ES-I3 (cell line): ENCODE measurements at regions not wholly inside any gene's neighbourhood (a gene's known extent, or its start where the extent isn't known, plus 50 kb on each side); places are given as distances from the start of the nearest gene placed in this dataset.
A peak's percentile ranks its signal among the peaks of the same experiment; 100 is the strongest.
"Not testable (repeated sequence)": the region's sequence is repeated elsewhere in the genome, so short reads cannot be mapped to it uniquely, and the experiment has no call there.

Source experiments
- H3K36me3 ChIP-seq: 2 replicates; pipeline ENCODE4 v1.6.1; 2013; ENCODE audit warnings: mild to moderate bottlenecking, low read length, control low read depth, moderate library complexity; ENCODE audit not compliant: insufficient read depth
- H3K4me1 ChIP-seq: 2 replicates; pipeline ENCODE4 v1.6.1; 2013; ENCODE audit warnings: mild to moderate bottlenecking, control low read depth, low read length; ENCODE audit not compliant: insufficient read depth
- H3K9ac ChIP-seq: 2 replicates; pipeline ENCODE4 v1.6.1; 2013; ENCODE audit warnings: low read depth, mild to moderate bottlenecking, low read length, moderate library complexity
- H3K9me3 ChIP-seq: 2 replicates; pipeline ENCODE4 v1.6.1; 2013; ENCODE audit warnings: mild to moderate bottlenecking, low read length, moderate library complexity; ENCODE audit not compliant: control insufficient read depth, insufficient read depth

- Histone ChIP-seq H3K36me3 (no peaks in the 10 kb centered on the region), H3K9ac (no peak overlapping the region), H3K9me3 (no peaks in the 10 kb centered on the region), H3K4me1 (peaks cover 34% of the 10 kb centered on the region)
Measured at GRCh38 chr12:58421990-58422389, 480.6 kb downstream of the ATP23 start.

GRCh38 chr12:58424735-58425392, 483.5 kb downstream of the ATP23 start:
- Histone ChIP-seq H3K36me3 (no peaks in the 10 kb centered on the region), H3K9ac (no peak overlapping the region; the same call in 1 of the 2 replicates), H3K9me3 (0 out of 2 replicates have a peak, but pooled peaks cover 5% of the 10 kb centered on the region), H3K4me1 (peaks cover 34% of the 10 kb centered on the region)

GRCh38 chr12:58425481-58426392, 484.4 kb downstream of the ATP23 start:
- H3K36me3 ChIP-seq: no peaks in the 10 kb centered on the region
- H3K4me1 ChIP-seq: peaks cover 34% of the 10 kb centered on the region
- H3K9ac ChIP-seq: peak overlapping the region; percentile 37
- 0 out of 2 replicates have a peak, but pooled peaks cover 5% of the 10 kb centered on the region for H3K9me3 ChIP-seq

DNA sequence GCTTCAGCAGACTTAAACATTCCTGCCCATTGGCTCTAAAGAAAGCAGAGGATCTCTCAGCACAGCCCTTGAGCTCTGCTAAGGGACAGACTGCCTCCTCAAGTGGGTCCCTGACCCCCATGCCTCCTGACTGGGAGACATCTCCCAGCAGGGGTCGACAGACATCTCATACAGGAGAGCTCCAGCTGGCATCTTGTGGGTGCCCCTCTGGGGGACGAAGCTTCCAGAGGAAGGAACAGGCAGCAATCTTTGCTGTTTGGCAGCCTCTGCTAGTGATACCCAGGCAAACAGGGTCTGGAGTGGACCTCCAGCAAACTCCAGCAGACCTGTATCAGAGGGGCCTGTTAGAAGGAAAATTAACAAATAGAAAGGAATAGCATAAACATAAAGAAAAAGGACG, 485.1 kb downstream of the ATP23 start:
- not testable (repeated sequence) for H3K36me3 ChIP-seq, H3K9me3 ChIP-seq, H3K9ac ChIP-seq
- peaks cover 34% of the 10 kb centered on the region for H3K4me1 ChIP-seq

- Histone ChIP-seq H3K4me1 (no peaks in the 10 kb centered on the region), H3K9me3 (no peaks in the 10 kb centered on the region), H3K36me3 (no peaks in the 10 kb centered on the region), H3K9ac (no peak overlapping the region)
Measured at GRCh38 chr12:58433959-58434358, 486.3 kb downstream of the LRIG3 start.

DNA sequence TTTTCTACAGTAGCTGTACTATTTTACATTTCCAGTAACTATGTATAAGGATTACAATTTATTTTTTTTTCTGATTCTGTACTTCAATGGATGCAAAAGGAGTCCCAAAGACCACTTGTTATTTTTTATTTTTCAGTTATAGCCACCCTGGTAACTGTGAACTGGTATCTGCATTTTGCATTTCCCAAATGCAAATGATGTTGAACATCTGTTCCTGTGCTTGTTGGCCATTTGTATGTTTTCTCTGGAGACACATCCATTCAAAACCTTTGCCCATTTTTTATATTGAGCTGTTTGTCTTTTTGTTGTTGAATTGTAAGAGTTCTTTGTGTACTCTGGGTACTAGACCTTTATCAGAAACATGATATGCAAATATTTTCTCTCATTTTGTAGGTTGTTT, 485.6 kb downstream of the LRIG3 start:
- H3K9ac ChIP-seq: no peak overlapping the region
- no peaks in the 10 kb centered on the region for H3K36me3 ChIP-seq

GRCh38 chr12:58435647-58436046, 484.7 kb downstream of the LRIG3 start:
- Histone ChIP-seq H3K36me3 (no peaks in the 10 kb centered on the region), H3K9ac (no peak overlapping the region), H3K9me3 (no peaks in the 10 kb centered on the region), H3K4me1 (no peaks in the 10 kb centered on the region)

More for the DNA sequence above, 485.6 kb downstream of the LRIG3 start:
- Histone ChIP-seq H3K4me1 (no peaks in the 10 kb centered on the region), H3K9me3 (no peaks in the 10 kb centered on the region)

- Histone ChIP-seq H3K9me3 (no peaks in the 10 kb centered on the region), H3K4me1 (no peaks in the 10 kb centered on the region), H3K36me3 (no peaks in the 10 kb centered on the region), H3K9ac (no peak overlapping the region)
Measured at GRCh38 chr12:58441483-58441882, 478.8 kb downstream of the LRIG3 start.

- Histone ChIP-seq H3K4me1 (no peaks in the 10 kb centered on the region), H3K9ac (no peak overlapping the region), H3K9me3 (no peaks in the 10 kb centered on the region), H3K36me3 (no peaks in the 10 kb centered on the region)
Measured at GRCh38 chr12:58443273-58443980, 476.9 kb downstream of the LRIG3 start.

DNA sequence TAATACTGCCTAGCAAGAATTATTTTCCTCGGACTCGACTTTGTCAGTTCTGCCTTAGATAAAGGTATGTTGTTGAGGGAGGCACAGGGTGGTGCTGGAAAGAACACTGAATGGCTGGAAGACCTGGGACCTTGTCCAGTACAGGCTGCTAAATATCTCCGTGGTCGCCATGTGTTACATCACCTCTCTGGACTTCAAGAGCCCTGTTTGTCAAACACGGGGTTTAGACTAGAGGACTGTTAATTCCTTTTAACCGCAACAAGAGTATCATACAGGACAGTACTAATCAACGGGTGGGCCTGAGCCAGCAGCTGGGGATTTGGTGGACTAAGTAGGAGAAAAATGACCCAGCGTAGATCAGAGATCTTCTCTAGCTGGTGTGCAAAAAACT, 476.3 kb downstream of the LRIG3 start:
- H3K4me1 ChIP-seq: no peaks in the 10 kb centered on the region
- H3K36me3 ChIP-seq: no peaks in the 10 kb centered on the region
- H3K9me3 ChIP-seq: no peaks in the 10 kb centered on the region
- no peak overlapping the region for H3K9ac ChIP-seq

DNA sequence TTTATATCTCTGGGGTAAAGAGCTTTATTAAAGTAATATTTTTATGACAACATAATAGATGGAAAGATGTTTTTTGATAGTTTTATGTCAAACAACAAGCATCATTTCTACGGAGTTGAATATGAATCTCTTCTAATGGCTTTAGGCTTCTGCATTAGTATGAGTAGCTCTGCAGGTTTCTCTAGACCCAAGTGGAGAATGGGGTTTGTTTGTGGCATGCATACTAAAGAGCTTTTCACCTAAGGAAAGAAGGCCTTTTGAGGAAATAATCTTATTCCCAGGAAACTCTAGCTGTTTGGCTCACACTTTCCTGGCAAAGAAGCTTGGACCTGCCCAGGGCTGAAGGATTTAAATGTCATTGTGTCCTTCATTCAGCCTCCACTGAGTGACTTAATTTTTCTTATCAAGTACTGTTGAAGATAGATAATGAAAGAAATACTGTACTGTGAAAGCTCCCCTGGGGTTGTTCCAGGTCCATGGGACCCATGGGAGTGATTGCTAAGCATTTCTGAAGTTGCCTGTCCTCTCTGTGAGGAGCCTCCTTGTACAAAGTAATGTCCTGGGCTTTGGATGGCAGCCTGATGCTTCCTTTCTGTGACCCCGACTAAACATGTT, 469.3 kb downstream of the LRIG3 start:
- H3K9me3 ChIP-seq: no peaks in the 10 kb centered on the region
- peaks cover 6% of the 10 kb centered on the region; the same call in 1 of the 2 replicates for H3K4me1 ChIP-seq
- H3K36me3 ChIP-seq: no peaks in the 10 kb centered on the region

DNA sequence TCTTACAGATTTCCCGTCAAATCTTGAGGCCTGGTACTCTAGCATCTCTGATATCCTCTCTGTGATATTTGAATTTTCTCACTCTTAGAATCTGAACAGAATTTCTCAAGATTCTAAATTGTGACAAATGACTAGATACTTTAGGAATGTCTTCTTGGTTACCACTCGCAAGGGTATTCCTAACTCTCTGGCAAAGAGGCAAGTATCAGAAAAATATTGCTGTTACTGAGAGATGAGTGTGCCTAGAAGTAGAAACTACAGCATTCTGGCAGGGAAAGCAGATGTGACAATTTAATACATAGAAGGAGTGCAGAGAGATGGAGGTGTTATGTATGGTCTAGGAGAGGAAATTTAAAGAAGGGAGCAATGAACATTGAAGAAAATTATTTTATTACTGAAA, 467.8 kb downstream of the LRIG3 start:
- Histone ChIP-seq H3K4me1 (peaks cover 6% of the 10 kb centered on the region; the same call in 1 of the 2 replicates), H3K9me3 (no peaks in the 10 kb centered on the region), H3K9ac (no peak overlapping the region), H3K36me3 (no peaks in the 10 kb centered on the region)

More for the DNA sequence above, 469.3 kb downstream of the LRIG3 start:
- H3K9ac ChIP-seq: no peak overlapping the region

GRCh38 chr12:58453306-58453705, 467.0 kb downstream of the LRIG3 start:
- H3K9me3 ChIP-seq: no peaks in the 10 kb centered on the region
- H3K4me1 ChIP-seq: peaks cover 6% of the 10 kb centered on the region; the same call in 1 of the 2 replicates
- no peaks in the 10 kb centered on the region for H3K36me3 ChIP-seq
- no peak overlapping the region for H3K9ac ChIP-seq

DNA sequence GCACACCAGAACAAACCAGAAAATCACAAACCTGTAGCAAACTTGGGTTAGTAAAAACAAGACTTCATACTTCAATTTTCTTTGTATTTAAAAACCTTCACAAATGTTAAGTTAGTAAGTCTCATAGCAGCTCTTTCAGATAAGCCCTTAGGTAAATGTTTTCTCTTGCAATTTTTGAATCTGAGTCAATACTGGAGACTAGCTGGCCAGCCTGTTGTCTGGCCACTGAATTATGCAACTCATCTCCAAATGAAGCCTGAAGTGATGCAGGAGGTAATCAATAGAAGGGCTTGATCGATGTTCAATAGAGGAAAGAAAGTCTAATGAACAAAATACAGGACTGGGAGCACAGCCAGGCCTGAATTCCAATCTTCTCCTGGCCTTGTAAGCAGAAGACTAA, 465.2 kb downstream of the LRIG3 start:
- Histone ChIP-seq H3K36me3 (no peaks in the 10 kb centered on the region), H3K4me1 (peaks cover 6% of the 10 kb centered on the region; the same call in 1 of the 2 replicates)

More for the DNA sequence above, 465.2 kb downstream of the LRIG3 start:
- Histone ChIP-seq H3K9me3 (no peaks in the 10 kb centered on the region; the same call in 1 of the 2 replicates), H3K9ac (no peak overlapping the region)
